Left lung (tissue), 4 donors: ENCODE measurements at regions not wholly inside any gene's neighbourhood (a gene's known extent, or its start where the extent isn't known, plus 50 kb on each side); places are given as distances from the start of the nearest gene placed in this dataset.

Source experiments
- ATAC-seq: fragments of 200-7000 bp; cut with Tn5 transposase; one replicate; pipeline ENCODE4 v1.9.1; 2020; ENCODE audit warnings: moderate library complexity
- DNase-seq, 4 donors: peaks; one replicate each; pipeline ENCODE4 v3.0.0-alpha.2; 2013 to 2020
- H3K27ac ChIP-seq, 2 donors: fragments of 200-600 bp; sonication (generic) in 1 of 2; one replicate each; pipeline versions ENCODE4 v1.5.0 to v1.8.0; 2020 to 2021
- H3K27me3 ChIP-seq, 2 donors: fragments of 200-600 bp; sonication (generic) in 1 of 2; one replicate each; pipeline versions ENCODE4 v1.5.0 to v1.8.0; 2020 to 2021
- H3K36me3 ChIP-seq, 2 donors: fragments of 200-600 bp; sonication (generic) in 1 of 2; one replicate each; pipeline versions ENCODE4 v1.5.0 to v1.8.0; 2020 to 2021
- H3K4me1 ChIP-seq, 2 donors: fragments of 200-600 bp; one replicate each; pipeline ENCODE4 v1.8.0; 2021
- H3K4me3 ChIP-seq, 2 donors: fragments of 200-600 bp; sonication (generic) in 1 of 2; one replicate each; pipeline versions ENCODE4 v1.5.0 to v1.8.0; 2020 to 2021; ENCODE audit warnings: mild to moderate bottlenecking in 1 of 2
- H3K9me3 ChIP-seq, 2 donors: fragments of 200-600 bp; sonication (generic) in 1 of 2; one replicate each; pipeline versions ENCODE4 v1.5.0 to v1.8.0; 2020 to 2021
- intact Hi-C, 2 donors: fragments of 100-400 bp; cut with DNase I; formaldehyde crosslinking; loops; one replicate each; pipeline versions ENCODE4 v1.11.2 to v1.14.2; 2022
- TF ChIP-seq, protein P1 (sequence below), 2 donors: fragments of 200-600 bp; sonication (generic) in 1 of 2; IDR thresholded peaks; one replicate each; pipeline versions ENCODE4 v1.5.0 to v1.8.0; 2021; ENCODE audit warnings: antibody characterized with exemption in 2 of 2
- donor health status: DM: no; HTN: yes; CAD: no.
- donor health status: DM: no; HTN: no; CAD: no.

DNA sequence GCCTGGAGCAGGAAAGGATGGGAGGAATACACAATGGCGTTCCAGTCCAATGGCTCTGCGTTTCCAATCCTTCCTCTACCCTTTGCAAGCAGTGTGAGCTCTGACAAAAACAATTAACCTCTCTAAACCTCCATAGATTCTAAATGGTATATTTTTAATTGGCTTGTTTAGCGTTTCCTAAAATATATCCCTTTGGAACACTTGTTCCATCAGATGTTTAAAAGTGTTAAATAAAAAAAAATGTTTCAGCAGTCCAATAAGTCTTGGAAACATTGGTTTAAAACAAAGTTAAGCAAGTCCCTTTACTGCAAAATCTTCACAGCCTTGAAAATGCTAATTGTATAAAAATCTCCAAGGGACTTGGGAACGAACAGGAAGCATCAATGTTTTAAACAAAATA is 432.3 kb upstream of the ARRDC4 start:
- DNase-seq (no peak), ATAC-seq (no peak)
- H3K9me3 ChIP-seq, result no peaks in the 10 kb centered on the region
- H3K27ac ChIP-seq, result no peak overlapping the region
- H3K4me1 ChIP-seq, result no peaks in the 10 kb centered on the region
- no peaks in the 10 kb centered on the region for H3K27me3 ChIP-seq
- no peaks in the 10 kb centered on the region for H3K36me3 ChIP-seq
- no peak overlapping the region for H3K4me3 ChIP-seq
- intact Hi-C loops, result no loop called here
- TF ChIP-seq, protein P1, sequence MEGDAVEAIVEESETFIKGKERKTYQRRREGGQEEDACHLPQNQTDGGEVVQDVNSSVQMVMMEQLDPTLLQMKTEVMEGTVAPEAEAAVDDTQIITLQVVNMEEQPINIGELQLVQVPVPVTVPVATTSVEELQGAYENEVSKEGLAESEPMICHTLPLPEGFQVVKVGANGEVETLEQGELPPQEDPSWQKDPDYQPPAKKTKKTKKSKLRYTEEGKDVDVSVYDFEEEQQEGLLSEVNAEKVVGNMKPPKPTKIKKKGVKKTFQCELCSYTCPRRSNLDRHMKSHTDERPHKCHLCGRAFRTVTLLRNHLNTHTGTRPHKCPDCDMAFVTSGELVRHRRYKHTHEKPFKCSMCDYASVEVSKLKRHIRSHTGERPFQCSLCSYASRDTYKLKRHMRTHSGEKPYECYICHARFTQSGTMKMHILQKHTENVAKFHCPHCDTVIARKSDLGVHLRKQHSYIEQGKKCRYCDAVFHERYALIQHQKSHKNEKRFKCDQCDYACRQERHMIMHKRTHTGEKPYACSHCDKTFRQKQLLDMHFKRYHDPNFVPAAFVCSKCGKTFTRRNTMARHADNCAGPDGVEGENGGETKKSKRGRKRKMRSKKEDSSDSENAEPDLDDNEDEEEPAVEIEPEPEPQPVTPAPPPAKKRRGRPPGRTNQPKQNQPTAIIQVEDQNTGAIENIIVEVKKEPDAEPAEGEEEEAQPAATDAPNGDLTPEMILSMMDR (IDR thresholded peaks at IDR 0.05), result no peak

DNA sequence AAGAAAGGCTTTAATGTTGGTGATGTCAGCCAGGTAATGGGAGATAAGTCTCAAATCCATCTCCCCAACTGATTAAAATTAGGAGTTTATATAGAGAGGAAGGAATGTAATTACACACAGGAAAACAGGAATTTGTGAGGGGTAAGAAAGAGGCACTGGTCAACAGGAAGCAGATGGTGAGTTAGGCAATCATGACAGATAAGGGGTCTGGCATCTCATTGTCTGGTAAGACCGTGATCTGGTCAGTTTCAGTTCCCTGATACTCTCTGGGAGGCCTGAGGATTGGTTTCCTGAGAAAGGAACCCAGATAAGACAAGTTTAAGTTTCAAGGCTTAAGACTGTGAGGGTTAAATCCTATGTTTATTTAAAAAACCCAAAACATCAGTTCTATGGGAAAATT is 414.7 kb upstream of the ARRDC4 start:
- ATAC-seq, result no peak
- H3K9me3 ChIP-seq, result peaks cover 0 to 39% of the 10 kb centered on the region in 2 donors
- TF ChIP-seq, protein P1 (IDR thresholded peaks at IDR 0.05), result no peak
- no peak overlapping the region for H3K27ac ChIP-seq
- no peaks in the 10 kb centered on the region for H3K36me3 ChIP-seq
- no peak overlapping the region for H3K4me3 ChIP-seq
- DNase-seq, result no peak
- no peaks in the 10 kb centered on the region for H3K4me1 ChIP-seq
- no peaks in the 10 kb centered on the region for H3K27me3 ChIP-seq
- intact Hi-C loops, result no loop called here

- Histone ChIP-seq H3K27ac (no peak overlapping the region), H3K36me3 (no peaks in the 10 kb centered on the region), H3K4me3 (no peak overlapping the region), H3K4me1 (no peaks in the 10 kb centered on the region), H3K27me3 (no peaks in the 10 kb centered on the region), H3K9me3 (peaks cover 0 to 38% of the 10 kb centered on the region in 2 donors)
- ATAC-seq, result no peak
- no peak for DNase-seq
- intact Hi-C loops, result no loop called here
- TF ChIP-seq, protein P1 (IDR thresholded peaks at IDR 0.05), result no peak
Observed at GRCh38 chr15:97547381-97547780, 413.1 kb upstream of the ARRDC4 start.

DNA sequence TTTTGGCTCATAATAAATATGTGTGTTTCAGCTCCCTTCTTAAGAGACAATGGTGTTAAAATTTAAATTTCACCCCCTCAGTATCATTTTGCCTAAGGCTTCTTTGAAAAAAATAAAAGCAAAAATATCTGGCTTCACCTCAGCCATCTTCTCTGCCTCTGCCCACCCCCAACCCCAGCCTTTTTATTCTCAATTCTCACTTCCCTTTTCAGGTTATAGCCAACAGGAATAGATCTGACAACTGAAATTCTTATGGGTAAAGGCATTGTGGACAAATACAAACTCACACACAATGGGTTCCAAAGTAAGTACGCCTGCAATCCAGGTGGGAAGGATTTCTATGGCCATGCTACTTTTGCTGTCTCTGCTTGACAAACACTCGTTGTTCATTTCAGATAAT is 399.0 kb upstream of the ARRDC4 start:
- Histone ChIP-seq H3K9me3 (no peaks in the 10 kb centered on the region), H3K4me1 (no peaks in the 10 kb centered on the region), H3K27ac (no peak overlapping the region), H3K36me3 (no peaks in the 10 kb centered on the region), H3K4me3 (no peak overlapping the region), H3K27me3 (no peaks in the 10 kb centered on the region)
- TF ChIP-seq, protein P1 (IDR thresholded peaks at IDR 0.05), result no peak
- DNase-seq, result no peak
- intact Hi-C loops, result no loop called here
- no peak for ATAC-seq

DNA sequence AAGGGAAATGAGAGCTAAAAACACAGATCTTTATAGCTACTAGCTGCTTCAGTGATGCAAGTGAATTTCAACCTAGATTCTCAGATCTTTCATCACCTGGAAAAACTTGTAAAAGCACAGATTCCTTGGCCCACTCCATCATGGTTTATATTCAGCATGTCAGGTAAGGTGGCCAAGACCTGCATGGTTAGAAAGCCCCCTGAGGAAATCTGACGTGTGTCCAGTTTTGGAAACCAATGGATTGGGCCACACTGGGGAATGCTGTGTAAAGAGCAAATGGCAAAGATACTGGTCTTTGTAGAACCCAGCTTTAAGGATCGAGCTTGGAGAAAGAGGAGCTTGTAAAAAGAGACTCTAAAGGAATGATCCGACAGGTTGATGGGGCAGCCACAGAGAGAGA is 397.0 kb upstream of the ARRDC4 start:
- H3K27me3 ChIP-seq, result no peaks in the 10 kb centered on the region
- intact Hi-C loops, result no loop called here
- TF ChIP-seq, protein P1 (IDR thresholded peaks at IDR 0.05), result no peak
- no peak overlapping the region for H3K4me3 ChIP-seq
- no peaks in the 10 kb centered on the region for H3K36me3 ChIP-seq
- H3K9me3 ChIP-seq, result no peaks in the 10 kb centered on the region
- no peaks in the 10 kb centered on the region for H3K4me1 ChIP-seq
- H3K27ac ChIP-seq, result no peak overlapping the region
- DNase-seq, result no peak
- no peak for ATAC-seq
